GM08714 (cell line): ENCODE measurements at regions not wholly inside any gene's neighbourhood (a gene's known extent, or its start where the extent isn't known, plus 50 kb on each side); places are given as distances from the start of the nearest gene placed in this dataset.
"Not testable (repeated sequence)": the region's sequence is repeated elsewhere in the genome, so short reads cannot be mapped to it uniquely, and the experiment has no call there.

Experiments
- H3K4me3 ChIP-seq: fragments of 200-500 bp; sonication (Bioruptor generic); 2 replicates; pipeline ENCODE4 v1.5.1; 2014; ENCODE audit warnings: mild to moderate bottlenecking, low read length, inconsistent platforms
- ZNF274 ChIP-seq: IDR thresholded peaks from 2 replicates; pipeline ENCODE4 v1.6.1; 2012; ENCODE audit warnings: mild to moderate bottlenecking, low read depth, low read length

GRCh38 chr12:17296882-17297281, 690.9 kb upstream of the LMO3 start:
- no peak overlapping the region for H3K4me3 ChIP-seq
- TF ChIP-seq ZNF274, result no peak

- TF ChIP-seq ZNF274, result no peak
Observed at GRCh38 chr12:17286874-17287273, 680.9 kb upstream of the LMO3 start.

GRCh38 chr12:17284873-17285272, 678.9 kb upstream of the LMO3 start:
- H3K4me3 ChIP-seq, result no peak overlapping the region
- no peak for TF ChIP-seq ZNF274

More at GRCh38 chr12:17286874-17287273, 680.9 kb upstream of the LMO3 start:
- H3K4me3 ChIP-seq, result no peak overlapping the region

GRCh38 chr12:17283563-17283962, 677.6 kb upstream of the LMO3 start:
- no peak overlapping the region for H3K4me3 ChIP-seq
- TF ChIP-seq ZNF274, result no peak

GRCh38 chr12:17282169-17282568, 676.2 kb upstream of the LMO3 start:
- not testable (repeated sequence) for H3K4me3 ChIP-seq

GRCh38 chr12:17278946-17279345, 673.0 kb upstream of the LMO3 start:
- H3K4me3 ChIP-seq, result no peak overlapping the region
- TF ChIP-seq ZNF274, result no peak

GRCh38 chr12:17276196-17276595, 670.2 kb upstream of the LMO3 start:
- no peak overlapping the region for H3K4me3 ChIP-seq
- TF ChIP-seq ZNF274, result no peak

GRCh38 chr12:17266856-17267255, 660.9 kb upstream of the LMO3 start:
- H3K4me3 ChIP-seq, result no peak overlapping the region
- TF ChIP-seq ZNF274, result no peak

- no peak overlapping the region for H3K4me3 ChIP-seq
- no peak for TF ChIP-seq ZNF274
Observed at GRCh38 chr12:17264603-17265002, 658.6 kb upstream of the LMO3 start.

- TF ChIP-seq ZNF274, result no peak
- H3K4me3 ChIP-seq, result no peak overlapping the region
Observed at GRCh38 chr12:17239874-17240273, 633.9 kb upstream of the LMO3 start.

- TF ChIP-seq ZNF274, result no peak
Observed at GRCh38 chr12:17235996-17236395, 630.0 kb upstream of the LMO3 start.

GRCh38 chr12:17215759-17216570, 610.0 kb upstream of the LMO3 start:
- TF ChIP-seq ZNF274, result no peak
- no peak overlapping the region for H3K4me3 ChIP-seq

More at GRCh38 chr12:17235996-17236395, 630.0 kb upstream of the LMO3 start:
- no peak overlapping the region for H3K4me3 ChIP-seq

- no peak overlapping the region for H3K4me3 ChIP-seq
- TF ChIP-seq ZNF274, result no peak
Observed at GRCh38 chr12:17214929-17215328, 609.0 kb upstream of the LMO3 start.

GRCh38 chr12:17206553-17206952, 600.6 kb upstream of the LMO3 start:
- no peak overlapping the region for H3K4me3 ChIP-seq
- no peak for TF ChIP-seq ZNF274

- H3K4me3 ChIP-seq, result no peak overlapping the region
- no peak for TF ChIP-seq ZNF274
Observed at GRCh38 chr12:17204289-17205054, 598.5 kb upstream of the LMO3 start.
